MCF 10A (cell line): ENCODE measurements at regions not wholly inside any gene's neighbourhood (a gene's known extent, or its start where the extent isn't known, plus 50 kb on each side); places are given as distances from the start of the nearest gene placed in this dataset.
A peak's percentile ranks its signal among the peaks of the same experiment; 100 is the strongest.

ENCODE experiments used
- BruUV-seq: library from RNA; stranded (reverse); fragments of 400-500 nt; replicated peaks from 2 replicates; lab custom pipeline; 2021; lab: Mats Ljungman, UMichigan
- CTCF ChIA-PET: fragments of 300-600 bp; sonication (Branson Sonifier 250); formaldehyde crosslinking; extraction: SDS; loops from one replicate; lab custom pipeline; 2021; ENCODE audit warnings: antibody characterized with exemption, inconsistent platforms; lab: Yijun Ruan, JAX
- POLR2A ChIA-PET: fragments of 300-600, 350-650 bp; sonication (Branson Sonifier 250); formaldehyde crosslinking; extraction: SDS; loops from one replicate; lab custom pipeline; 2020; ENCODE audit warnings: antibody characterized with exemption, inconsistent platforms; lab: Yijun Ruan, JAX
- DNase-seq: peaks from one replicate; pipeline ENCODE4 v3.0.0-alpha.2; 2018; ENCODE audit not compliant: unreplicated experiment
- H3K27ac Mint-ChIP-seq: one replicate; pipeline ENCODE4 v1.8.0; 2022; ENCODE audit warnings: mild to moderate bottlenecking, low read depth, mixed read lengths; ENCODE audit not compliant: unreplicated experiment
- H3K27me3 Mint-ChIP-seq: one replicate; pipeline ENCODE4 v1.8.0; 2022; ENCODE audit warnings: mixed read lengths; ENCODE audit not compliant: insufficient read depth, unreplicated experiment
- H3K36me3 Mint-ChIP-seq: one replicate; pipeline ENCODE4 v1.8.0; 2022; ENCODE audit warnings: mild to moderate bottlenecking, moderate library complexity, mixed read lengths; ENCODE audit not compliant: insufficient read depth, unreplicated experiment
- H3K4me1 Mint-ChIP-seq: one replicate; pipeline ENCODE4 v1.8.0; 2022; ENCODE audit warnings: mixed read lengths; ENCODE audit not compliant: insufficient read depth, unreplicated experiment
- H3K4me3 Mint-ChIP-seq: one replicate; pipeline ENCODE4 v1.8.0; 2022; ENCODE audit warnings: mild to moderate bottlenecking, moderate library complexity, mixed read lengths; ENCODE audit not compliant: unreplicated experiment
- H3K9me3 Mint-ChIP-seq: one replicate; pipeline ENCODE4 v1.8.0; 2022; ENCODE audit warnings: mixed read lengths; ENCODE audit not compliant: unreplicated experiment
- CTCF ChIP-seq: fragments of 200-600 bp; IDR thresholded peaks from one replicate; pipeline ENCODE4 v1.8.0; 2022; ENCODE audit warnings: antibody characterized with exemption, mild to moderate bottlenecking; ENCODE audit not compliant: unreplicated experiment
- intact Hi-C: fragments of 100-400 bp; cut with micrococcal nuclease; formaldehyde crosslinking; loops from 2 replicates; pipeline ENCODE4 v1.14.1; 2022

- H3K4me3 Mint-ChIP-seq, result no peak overlapping the region
- no peaks in the 10 kb centered on the region for H3K36me3 Mint-ChIP-seq
- no TSS peak for BruUV-seq
- no peaks in the 10 kb centered on the region for H3K27me3 Mint-ChIP-seq
- intact Hi-C loops, result no loop called here
- no peak for TF ChIP-seq CTCF
- DNase-seq, result no peak
- H3K4me1 Mint-ChIP-seq, result no peaks in the 10 kb centered on the region
- no peak overlapping the region for H3K27ac Mint-ChIP-seq
- no peaks in the 10 kb centered on the region for H3K9me3 Mint-ChIP-seq
- POLR2A ChIA-PET, result no interaction called here
- CTCF ChIA-PET, result no interaction called here
These were observed 73.3 kb downstream of the LEPR start for GRCh38 chr1:65493802-65494201.

GRCh38 chr1:65494671-65495070 lies 74.2 kb downstream of the LEPR start:
- ChIA-PET CTCF (interaction anchor here (0.7 to 0.9 kb wide), 2 partner anchors 30 to 139 kb away, joined by 4 to 5 read pairs; no protein-coding TSS in a partner anchor), POLR2A (no interaction called here)
- Mint-ChIP-seq H3K27ac (no peak overlapping the region), H3K4me1 (no peaks in the 10 kb centered on the region), H3K27me3 (no peaks in the 10 kb centered on the region), H3K36me3 (no peaks in the 10 kb centered on the region), H3K4me3 (no peak overlapping the region), H3K9me3 (no peaks in the 10 kb centered on the region)
- no peak for TF ChIP-seq CTCF
- no peak for DNase-seq
- intact Hi-C loops, result no loop called here
- TSS peak; percentile 9 for BruUV-seq

GRCh38 chr1:65495137-65495536 lies 74.7 kb downstream of the LEPR start:
- intact Hi-C loops, result no loop called here
- BruUV-seq, result no TSS peak
- TF ChIP-seq CTCF, result no peak
- ChIA-PET POLR2A (no interaction called here), CTCF (interaction anchor here (0.9 kb wide), 1 partner anchor 31 kb away, joined by 4 read pairs; no protein-coding TSS in a partner anchor)
- Mint-ChIP-seq H3K27ac (no peak overlapping the region), H3K36me3 (no peaks in the 10 kb centered on the region), H3K4me1 (no peaks in the 10 kb centered on the region), H3K4me3 (no peak overlapping the region), H3K9me3 (no peaks in the 10 kb centered on the region), H3K27me3 (no peaks in the 10 kb centered on the region)
- no peak for DNase-seq

GRCh38 chr1:65497256-65497830 lies 76.9 kb downstream of the LEPR start:
- no peak for TF ChIP-seq CTCF
- no peak overlapping the region for H3K27ac Mint-ChIP-seq
- no peaks in the 10 kb centered on the region for H3K27me3 Mint-ChIP-seq
- ChIA-PET CTCF (no interaction called here), POLR2A (interaction anchor here (0.7 kb wide), 2 partner anchors 33 to 206 kb away, joined by 3 read pairs; no protein-coding TSS in a partner anchor)
- H3K4me3 Mint-ChIP-seq, result no peak overlapping the region
- intact Hi-C loops, result no loop called here
- no peaks in the 10 kb centered on the region for H3K4me1 Mint-ChIP-seq
- no peak for DNase-seq
- H3K9me3 Mint-ChIP-seq, result no peaks in the 10 kb centered on the region
- no TSS peak for BruUV-seq
- no peaks in the 10 kb centered on the region for H3K36me3 Mint-ChIP-seq
